WTC11 (cell line): ENCODE measurements at regions not wholly inside any gene's neighbourhood (a gene's known extent, or its start where the extent isn't known, plus 50 kb on each side); places are given as distances from the start of the nearest gene placed in this dataset.
"Not testable (repeated sequence)": the region's sequence is repeated elsewhere in the genome, so short reads cannot be mapped to it uniquely, and the experiment has no call there.

ENCODE experiments used
- GABPB1 ChIP-seq: sonication (generic); formaldehyde crosslinking; IDR thresholded peaks from 2 replicates; pipeline ENCODE4 v1.8.1; 2023; ENCODE audit warnings: mild to moderate bottlenecking, missing genetic modification reagents
- SP1 ChIP-seq: sonication (generic); formaldehyde crosslinking; conservative IDR thresholded peaks from 2 replicates; pipeline ENCODE4 v1.8.1; 2022; ENCODE audit warnings: missing genetic modification reagents
- ZNF121 ChIP-seq: sonication (generic); formaldehyde crosslinking; IDR thresholded peaks from 2 replicates; pipeline ENCODE4 v1.8.0; 2023; ENCODE audit warnings: missing genetic modification reagents
- ZNF219 ChIP-seq: sonication (generic); formaldehyde crosslinking; IDR thresholded peaks from 2 replicates; pipeline ENCODE4 v1.8.0; 2023; ENCODE audit warnings: missing genetic modification reagents, mild to moderate bottlenecking, borderline replicate concordance
- TF ChIP-seq, protein P1 (sequence below): sonication (generic); formaldehyde crosslinking; IDR thresholded peaks from 2 replicates; pipeline ENCODE4 v1.8.0; 2022; ENCODE audit warnings: missing genetic modification reagents
- TF ChIP-seq, protein P2 (sequence below): fragments of 200-600 bp; IDR thresholded peaks from 2 replicates; pipeline ENCODE4 v1.8.0; 2022; ENCODE audit warnings: antibody characterized with exemption
- TF ChIP-seq, protein P3 (sequence below): sonication (generic); formaldehyde crosslinking; IDR thresholded peaks from 2 replicates; pipeline ENCODE4 v1.8.1; 2022; ENCODE audit warnings: missing genetic modification reagents, borderline replicate concordance
- TF ChIP-seq, protein P4 (sequence below): sonication (generic); formaldehyde crosslinking; conservative IDR thresholded peaks from 2 replicates; pipeline ENCODE4 v1.8.1; 2022; ENCODE audit warnings: mild to moderate bottlenecking, missing genetic modification reagents
- TF ChIP-seq, protein P5 (sequence below): sonication (generic); formaldehyde crosslinking; IDR thresholded peaks from 2 replicates; pipeline ENCODE4 v1.8.1; 2022; ENCODE audit warnings: low read depth, missing genetic modification reagents, borderline replicate concordance
- TF ChIP-seq, protein P6 (sequence below): fragments of 250-450 bp; sonication (Bioruptor Pico); IDR thresholded peaks from 2 replicates; pipeline ENCODE4 v1.9.0; 2021; ENCODE audit warnings: mild to moderate bottlenecking, borderline replicate concordance
- TF ChIP-seq, protein P7 (sequence below): sonication (generic); formaldehyde crosslinking; IDR thresholded peaks from 2 replicates; pipeline ENCODE4 v1.8.1; 2023; ENCODE audit warnings: mild to moderate bottlenecking, missing genetic modification reagents
- TF ChIP-seq, protein P8 (sequence below): sonication (generic); formaldehyde crosslinking; IDR thresholded peaks from 2 replicates; pipeline ENCODE4 v1.8.0; 2022; ENCODE audit warnings: mild to moderate bottlenecking, missing genetic modification reagents

DNA sequence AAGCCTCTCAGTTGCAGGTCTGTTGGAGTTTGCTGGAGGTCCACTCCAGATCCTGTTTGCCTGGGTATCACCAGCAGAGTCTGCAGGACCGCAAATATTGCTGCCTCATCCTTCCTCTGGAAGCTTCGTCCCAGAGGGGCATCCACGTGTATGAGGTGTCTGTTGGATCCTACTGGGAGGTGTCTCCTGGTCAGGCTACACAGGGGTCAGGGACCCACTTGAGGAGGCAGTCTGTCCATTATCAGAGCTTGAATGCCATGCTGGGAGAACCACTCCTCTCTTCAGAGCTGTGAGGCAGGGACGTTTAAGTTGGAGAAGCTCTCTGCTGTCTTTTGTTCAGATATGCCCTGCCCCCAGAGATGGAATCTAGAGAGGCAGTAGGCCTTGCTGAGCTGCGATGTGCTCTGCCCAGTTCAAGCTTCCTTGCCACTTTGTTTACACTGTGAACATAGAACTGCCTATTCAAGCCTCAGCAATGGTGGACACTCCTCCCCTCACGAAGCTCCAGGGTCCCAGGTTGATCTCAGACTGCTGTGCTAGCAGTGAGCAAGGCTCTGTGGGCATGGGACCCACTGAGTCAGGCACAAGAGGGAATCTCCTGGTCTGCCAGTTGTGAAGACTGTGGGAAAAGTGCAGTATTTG lies 81.1 kb downstream of the ATP23 start:
- TF ChIP-seq, protein P1, sequence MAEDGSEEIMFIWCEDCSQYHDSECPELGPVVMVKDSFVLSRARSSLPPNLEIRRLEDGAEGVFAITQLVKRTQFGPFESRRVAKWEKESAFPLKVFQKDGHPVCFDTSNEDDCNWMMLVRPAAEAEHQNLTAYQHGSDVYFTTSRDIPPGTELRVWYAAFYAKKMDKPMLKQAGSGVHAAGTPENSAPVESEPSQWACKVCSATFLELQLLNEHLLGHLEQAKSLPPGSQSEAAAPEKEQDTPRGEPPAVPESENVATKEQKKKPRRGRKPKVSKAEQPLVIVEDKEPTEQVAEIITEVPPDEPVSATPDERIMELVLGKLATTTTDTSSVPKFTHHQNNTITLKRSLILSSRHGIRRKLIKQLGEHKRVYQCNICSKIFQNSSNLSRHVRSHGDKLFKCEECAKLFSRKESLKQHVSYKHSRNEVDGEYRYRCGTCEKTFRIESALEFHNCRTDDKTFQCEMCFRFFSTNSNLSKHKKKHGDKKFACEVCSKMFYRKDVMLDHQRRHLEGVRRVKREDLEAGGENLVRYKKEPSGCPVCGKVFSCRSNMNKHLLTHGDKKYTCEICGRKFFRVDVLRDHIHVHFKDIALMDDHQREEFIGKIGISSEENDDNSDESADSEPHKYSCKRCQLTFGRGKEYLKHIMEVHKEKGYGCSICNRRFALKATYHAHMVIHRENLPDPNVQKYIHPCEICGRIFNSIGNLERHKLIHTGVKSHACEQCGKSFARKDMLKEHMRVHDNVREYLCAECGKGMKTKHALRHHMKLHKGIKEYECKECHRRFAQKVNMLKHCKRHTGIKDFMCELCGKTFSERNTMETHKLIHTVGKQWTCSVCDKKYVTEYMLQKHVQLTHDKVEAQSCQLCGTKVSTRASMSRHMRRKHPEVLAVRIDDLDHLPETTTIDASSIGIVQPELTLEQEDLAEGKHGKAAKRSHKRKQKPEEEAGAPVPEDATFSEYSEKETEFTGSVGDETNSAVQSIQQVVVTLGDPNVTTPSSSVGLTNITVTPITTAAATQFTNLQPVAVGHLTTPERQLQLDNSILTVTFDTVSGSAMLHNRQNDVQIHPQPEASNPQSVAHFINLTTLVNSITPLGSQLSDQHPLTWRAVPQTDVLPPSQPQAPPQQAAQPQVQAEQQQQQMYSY: not testable (repeated sequence)
- TF ChIP-seq, protein P2, sequence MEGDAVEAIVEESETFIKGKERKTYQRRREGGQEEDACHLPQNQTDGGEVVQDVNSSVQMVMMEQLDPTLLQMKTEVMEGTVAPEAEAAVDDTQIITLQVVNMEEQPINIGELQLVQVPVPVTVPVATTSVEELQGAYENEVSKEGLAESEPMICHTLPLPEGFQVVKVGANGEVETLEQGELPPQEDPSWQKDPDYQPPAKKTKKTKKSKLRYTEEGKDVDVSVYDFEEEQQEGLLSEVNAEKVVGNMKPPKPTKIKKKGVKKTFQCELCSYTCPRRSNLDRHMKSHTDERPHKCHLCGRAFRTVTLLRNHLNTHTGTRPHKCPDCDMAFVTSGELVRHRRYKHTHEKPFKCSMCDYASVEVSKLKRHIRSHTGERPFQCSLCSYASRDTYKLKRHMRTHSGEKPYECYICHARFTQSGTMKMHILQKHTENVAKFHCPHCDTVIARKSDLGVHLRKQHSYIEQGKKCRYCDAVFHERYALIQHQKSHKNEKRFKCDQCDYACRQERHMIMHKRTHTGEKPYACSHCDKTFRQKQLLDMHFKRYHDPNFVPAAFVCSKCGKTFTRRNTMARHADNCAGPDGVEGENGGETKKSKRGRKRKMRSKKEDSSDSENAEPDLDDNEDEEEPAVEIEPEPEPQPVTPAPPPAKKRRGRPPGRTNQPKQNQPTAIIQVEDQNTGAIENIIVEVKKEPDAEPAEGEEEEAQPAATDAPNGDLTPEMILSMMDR: not testable (repeated sequence)
- TF ChIP-seq, protein P3, sequence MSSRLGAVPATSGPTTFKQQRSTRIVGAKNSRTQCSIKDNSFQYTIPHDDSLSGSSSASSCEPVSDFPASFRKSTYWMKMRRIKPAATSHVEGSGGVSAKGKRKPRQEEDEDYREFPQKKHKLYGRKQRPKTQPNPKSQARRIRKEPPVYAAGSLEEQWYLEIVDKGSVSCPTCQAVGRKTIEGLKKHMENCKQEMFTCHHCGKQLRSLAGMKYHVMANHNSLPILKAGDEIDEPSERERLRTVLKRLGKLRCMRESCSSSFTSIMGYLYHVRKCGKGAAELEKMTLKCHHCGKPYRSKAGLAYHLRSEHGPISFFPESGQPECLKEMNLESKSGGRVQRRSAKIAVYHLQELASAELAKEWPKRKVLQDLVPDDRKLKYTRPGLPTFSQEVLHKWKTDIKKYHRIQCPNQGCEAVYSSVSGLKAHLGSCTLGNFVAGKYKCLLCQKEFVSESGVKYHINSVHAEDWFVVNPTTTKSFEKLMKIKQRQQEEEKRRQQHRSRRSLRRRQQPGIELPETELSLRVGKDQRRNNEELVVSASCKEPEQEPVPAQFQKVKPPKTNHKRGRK (CRISPR knock-in tag): not testable (repeated sequence)
- TF ChIP-seq SP1; ZNF121; GABPB1 (CRISPR knock-in tag); ZNF219 (CRISPR knock-in tag): not testable (repeated sequence)
- TF ChIP-seq, protein P4, sequence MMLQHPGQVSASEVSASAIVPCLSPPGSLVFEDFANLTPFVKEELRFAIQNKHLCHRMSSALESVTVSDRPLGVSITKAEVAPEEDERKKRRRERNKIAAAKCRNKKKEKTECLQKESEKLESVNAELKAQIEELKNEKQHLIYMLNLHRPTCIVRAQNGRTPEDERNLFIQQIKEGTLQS: not testable (repeated sequence)
- TF ChIP-seq, protein P5, sequence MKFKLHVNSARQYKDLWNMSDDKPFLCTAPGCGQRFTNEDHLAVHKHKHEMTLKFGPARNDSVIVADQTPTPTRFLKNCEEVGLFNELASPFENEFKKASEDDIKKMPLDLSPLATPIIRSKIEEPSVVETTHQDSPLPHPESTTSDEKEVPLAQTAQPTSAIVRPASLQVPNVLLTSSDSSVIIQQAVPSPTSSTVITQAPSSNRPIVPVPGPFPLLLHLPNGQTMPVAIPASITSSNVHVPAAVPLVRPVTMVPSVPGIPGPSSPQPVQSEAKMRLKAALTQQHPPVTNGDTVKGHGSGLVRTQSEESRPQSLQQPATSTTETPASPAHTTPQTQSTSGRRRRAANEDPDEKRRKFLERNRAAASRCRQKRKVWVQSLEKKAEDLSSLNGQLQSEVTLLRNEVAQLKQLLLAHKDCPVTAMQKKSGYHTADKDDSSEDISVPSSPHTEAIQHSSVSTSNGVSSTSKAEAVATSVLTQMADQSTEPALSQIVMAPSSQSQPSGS (CRISPR knock-in tag): not testable (repeated sequence)
- TF ChIP-seq, protein P6, sequence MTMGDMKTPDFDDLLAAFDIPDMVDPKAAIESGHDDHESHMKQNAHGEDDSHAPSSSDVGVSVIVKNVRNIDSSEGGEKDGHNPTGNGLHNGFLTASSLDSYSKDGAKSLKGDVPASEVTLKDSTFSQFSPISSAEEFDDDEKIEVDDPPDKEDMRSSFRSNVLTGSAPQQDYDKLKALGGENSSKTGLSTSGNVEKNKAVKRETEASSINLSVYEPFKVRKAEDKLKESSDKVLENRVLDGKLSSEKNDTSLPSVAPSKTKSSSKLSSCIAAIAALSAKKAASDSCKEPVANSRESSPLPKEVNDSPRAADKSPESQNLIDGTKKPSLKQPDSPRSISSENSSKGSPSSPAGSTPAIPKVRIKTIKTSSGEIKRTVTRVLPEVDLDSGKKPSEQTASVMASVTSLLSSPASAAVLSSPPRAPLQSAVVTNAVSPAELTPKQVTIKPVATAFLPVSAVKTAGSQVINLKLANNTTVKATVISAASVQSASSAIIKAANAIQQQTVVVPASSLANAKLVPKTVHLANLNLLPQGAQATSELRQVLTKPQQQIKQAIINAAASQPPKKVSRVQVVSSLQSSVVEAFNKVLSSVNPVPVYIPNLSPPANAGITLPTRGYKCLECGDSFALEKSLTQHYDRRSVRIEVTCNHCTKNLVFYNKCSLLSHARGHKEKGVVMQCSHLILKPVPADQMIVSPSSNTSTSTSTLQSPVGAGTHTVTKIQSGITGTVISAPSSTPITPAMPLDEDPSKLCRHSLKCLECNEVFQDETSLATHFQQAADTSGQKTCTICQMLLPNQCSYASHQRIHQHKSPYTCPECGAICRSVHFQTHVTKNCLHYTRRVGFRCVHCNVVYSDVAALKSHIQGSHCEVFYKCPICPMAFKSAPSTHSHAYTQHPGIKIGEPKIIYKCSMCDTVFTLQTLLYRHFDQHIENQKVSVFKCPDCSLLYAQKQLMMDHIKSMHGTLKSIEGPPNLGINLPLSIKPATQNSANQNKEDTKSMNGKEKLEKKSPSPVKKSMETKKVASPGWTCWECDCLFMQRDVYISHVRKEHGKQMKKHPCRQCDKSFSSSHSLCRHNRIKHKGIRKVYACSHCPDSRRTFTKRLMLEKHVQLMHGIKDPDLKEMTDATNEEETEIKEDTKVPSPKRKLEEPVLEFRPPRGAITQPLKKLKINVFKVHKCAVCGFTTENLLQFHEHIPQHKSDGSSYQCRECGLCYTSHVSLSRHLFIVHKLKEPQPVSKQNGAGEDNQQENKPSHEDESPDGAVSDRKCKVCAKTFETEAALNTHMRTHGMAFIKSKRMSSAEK (CRISPR knock-in tag): not testable (repeated sequence)
- TF ChIP-seq, protein P7, sequence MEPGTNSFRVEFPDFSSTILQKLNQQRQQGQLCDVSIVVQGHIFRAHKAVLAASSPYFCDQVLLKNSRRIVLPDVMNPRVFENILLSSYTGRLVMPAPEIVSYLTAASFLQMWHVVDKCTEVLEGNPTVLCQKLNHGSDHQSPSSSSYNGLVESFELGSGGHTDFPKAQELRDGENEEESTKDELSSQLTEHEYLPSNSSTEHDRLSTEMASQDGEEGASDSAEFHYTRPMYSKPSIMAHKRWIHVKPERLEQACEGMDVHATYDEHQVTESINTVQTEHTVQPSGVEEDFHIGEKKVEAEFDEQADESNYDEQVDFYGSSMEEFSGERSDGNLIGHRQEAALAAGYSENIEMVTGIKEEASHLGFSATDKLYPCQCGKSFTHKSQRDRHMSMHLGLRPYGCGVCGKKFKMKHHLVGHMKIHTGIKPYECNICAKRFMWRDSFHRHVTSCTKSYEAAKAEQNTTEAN (CRISPR knock-in tag): not testable (repeated sequence)
- TF ChIP-seq, protein P8, sequence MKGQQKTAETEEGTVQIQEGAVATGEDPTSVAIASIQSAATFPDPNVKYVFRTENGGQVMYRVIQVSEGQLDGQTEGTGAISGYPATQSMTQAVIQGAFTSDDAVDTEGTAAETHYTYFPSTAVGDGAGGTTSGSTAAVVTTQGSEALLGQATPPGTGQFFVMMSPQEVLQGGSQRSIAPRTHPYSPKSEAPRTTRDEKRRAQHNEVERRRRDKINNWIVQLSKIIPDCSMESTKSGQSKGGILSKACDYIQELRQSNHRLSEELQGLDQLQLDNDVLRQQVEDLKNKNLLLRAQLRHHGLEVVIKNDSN (CRISPR knock-in tag): not testable (repeated sequence)
